Fibroblast of lung (primary cell): ENCODE measurements at regions not wholly inside any gene's neighbourhood (a gene's known extent, or its start where the extent isn't known, plus 50 kb on each side); places are given as distances from the start of the nearest gene placed in this dataset.

Experiments used
- DNase-seq, 2 donors: peaks; one replicate each; pipeline versions ENCODE4 v3.0.0 to v3.0.0-alpha.2; 2010; ENCODE audit warnings: low read depth in 2 of 2
- H2AFZ ChIP-seq: 2 replicates; pipeline ENCODE4 v1.5.1; 2012; ENCODE audit warnings: low read length, control low read depth, inconsistent platforms
- H3K27ac ChIP-seq: 2 replicates; pipeline ENCODE4 v1.5.1; 2011; ENCODE audit warnings: low read length, control low read depth; ENCODE audit not compliant: insufficient read depth
- H3K27me3 ChIP-seq: 2 replicates; pipeline ENCODE4 v1.5.1; 2011; ENCODE audit warnings: mild to moderate bottlenecking, low read length; ENCODE audit not compliant: control insufficient read depth, insufficient read depth
- H3K36me3 ChIP-seq: 2 replicates; pipeline ENCODE4 v1.5.1; 2011; ENCODE audit warnings: low read length; ENCODE audit not compliant: control insufficient read depth, insufficient read depth
- H3K4me1 ChIP-seq: 2 replicates; pipeline ENCODE4 v1.5.1; 2011; ENCODE audit warnings: low read length; ENCODE audit not compliant: control insufficient read depth, insufficient read depth; ENCODE audit errors: extremely low read depth
- H3K4me2 ChIP-seq: 2 replicates; pipeline ENCODE4 v1.5.1; 2011; ENCODE audit warnings: low read length, control low read depth; ENCODE audit not compliant: insufficient read depth; ENCODE audit errors: extremely low read depth
- H3K4me3 ChIP-seq, 4 experiments: fragments of 200-600 bp in 1 of 4; sonication (generic) in 1 of 4; replicated peaks in 1 of 4; 2 replicates each; pipeline ENCODE4 v1.5.1; 2011 to 2016; ENCODE audit warnings: low read length in 4 of 4, low read depth in 3 of 4, mild to moderate bottlenecking in 3 of 4, control low read depth in 2 of 4, inconsistent platforms in 1 of 4, mixed read lengths in 1 of 4; ENCODE audit not compliant: insufficient read depth in 1 of 4; ENCODE audit errors: control extremely low read depth in 1 of 4
- H3K79me2 ChIP-seq: 2 replicates; pipeline ENCODE4 v1.5.1; 2012; ENCODE audit warnings: mild to moderate bottlenecking, low read length, inconsistent platforms; ENCODE audit not compliant: control insufficient read depth, insufficient read depth
- H3K9ac ChIP-seq: 2 replicates; pipeline ENCODE4 v1.5.1; 2011; ENCODE audit warnings: mild to moderate bottlenecking, low read length, control low read depth; ENCODE audit not compliant: insufficient read depth
- H3K9me3 ChIP-seq: 2 replicates; pipeline ENCODE4 v1.5.1; 2012; ENCODE audit warnings: low read depth, low read length; ENCODE audit not compliant: control insufficient read depth, insufficient read depth
- H4K20me1 ChIP-seq: 2 replicates; pipeline ENCODE4 v1.5.1; 2011; ENCODE audit warnings: low read length; ENCODE audit not compliant: control insufficient read depth, insufficient read depth; ENCODE audit errors: extremely low read depth
- CTCF ChIP-seq, 2 donors: IDR thresholded peaks in 1 of 2; conservative IDR thresholded peaks in 1 of 2; 1 replicate in 1 of 2; 2 replicates in 1 of 2; pipeline ENCODE4 v1.5.1; 2011 to 2012; ENCODE audit warnings: low read length in 2 of 2, control low read depth in 1 of 2, inconsistent platforms in 1 of 2, low read depth in 1 of 2, mild to moderate bottlenecking in 1 of 2
- EZH2 ChIP-seq: IDR thresholded peaks from 2 replicates; pipeline ENCODE4 v1.5.1; 2012; ENCODE audit warnings: low read length, control low read depth, mild to moderate bottlenecking; ENCODE audit errors: missing control alignments

GRCh38 chr17:16880843-16881230 is 91.1 kb downstream of the TNFRSF13B start:
- H4K20me1 ChIP-seq = no peaks in the 10 kb centered on the region
- H3K4me1 ChIP-seq = no peaks in the 10 kb centered on the region
- TF ChIP-seq EZH2 (no peak), CTCF (conservative IDR thresholded peaks at IDR 0.05 in 1 of 2, IDR thresholded peaks at IDR 0.05 in 1 of 2; ENCODE audit: low read depth in 1 of 2, low read length in 2 of 2) (no peak)
- H2AFZ ChIP-seq = no peak overlapping the region
- no peaks in the 10 kb centered on the region for H3K79me2 ChIP-seq
- H3K27me3 ChIP-seq = no peaks in the 10 kb centered on the region
- H3K9ac ChIP-seq = no peak overlapping the region
- no peak overlapping the region for H3K4me3 ChIP-seq
- DNase-seq = no peak
- no peaks in the 10 kb centered on the region for H3K36me3 ChIP-seq
- H3K4me2 ChIP-seq = no peak overlapping the region
- no peak overlapping the region for H3K27ac ChIP-seq
- H3K9me3 ChIP-seq = no peaks in the 10 kb centered on the region

GRCh38 chr17:16880121-16880842 is 91.6 kb downstream of the TNFRSF13B start:
- Histone ChIP-seq H3K4me1 (no peaks in the 10 kb centered on the region), H3K27ac (no peak overlapping the region), H3K79me2 (no peaks in the 10 kb centered on the region), H3K4me3 (no peak overlapping the region), H3K36me3 (no peaks in the 10 kb centered on the region), H3K27me3 (no peaks in the 10 kb centered on the region), H3K4me2 (no peak overlapping the region), H2AFZ (no peak overlapping the region), H3K9ac (no peak overlapping the region), H3K9me3 (no peaks in the 10 kb centered on the region), H4K20me1 (no peaks in the 10 kb centered on the region)
- DNase-seq = no peak
- no peak for TF ChIP-seq EZH2

- Histone ChIP-seq H3K4me1 (no peaks in the 10 kb centered on the region), H3K27me3 (no peaks in the 10 kb centered on the region)
These were observed 92.2 kb downstream of the TNFRSF13B start for GRCh38 chr17:16879686-16880085.

More at GRCh38 chr17:16879686-16880085, 92.2 kb downstream of the TNFRSF13B start:
- TF ChIP-seq EZH2 (no peak), CTCF (conservative IDR thresholded peaks at IDR 0.05 in 1 of 2, IDR thresholded peaks at IDR 0.05 in 1 of 2; ENCODE audit: low read depth in 1 of 2, low read length in 2 of 2) (no peak)
- no peaks in the 10 kb centered on the region for H3K9me3 ChIP-seq
- no peak overlapping the region for H3K27ac ChIP-seq
- no peak overlapping the region for H3K4me2 ChIP-seq
- H3K9ac ChIP-seq = no peak overlapping the region
- no peaks in the 10 kb centered on the region for H3K79me2 ChIP-seq
- H3K4me3 ChIP-seq = no peak overlapping the region
- H3K36me3 ChIP-seq = no peaks in the 10 kb centered on the region
- no peak for DNase-seq
- no peak overlapping the region for H2AFZ ChIP-seq
- no peaks in the 10 kb centered on the region for H4K20me1 ChIP-seq
